ENCODE measurements at regions not wholly inside any gene's neighbourhood (a gene's known extent, or its start where the extent isn't known, plus 50 kb on each side); places are given as distances from the start of the nearest gene placed in this dataset.
"Not testable (repeated sequence)": the region's sequence is repeated elsewhere in the genome, so short reads cannot be mapped to it uniquely, and the experiment has no call there.

DNA sequence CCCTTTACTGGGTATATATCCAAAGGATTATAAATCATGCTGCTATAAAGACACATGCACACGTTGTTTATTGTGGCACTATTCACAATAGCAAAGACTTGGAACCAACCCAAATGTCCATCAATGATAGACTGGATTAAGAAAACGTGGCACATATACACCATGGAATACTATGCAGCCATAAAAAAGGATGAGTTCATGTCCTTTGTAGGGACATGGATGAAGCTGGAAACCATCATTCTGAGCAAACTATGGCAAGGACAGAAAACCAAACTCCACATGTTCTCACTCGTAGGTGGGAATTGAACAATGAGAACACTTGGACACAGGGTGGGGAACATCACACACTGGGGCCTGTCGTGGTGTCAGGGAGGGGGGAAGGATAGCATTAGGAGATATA, 59.2 kb downstream of the CXorf49B start:
- not testable (repeated sequence) for DNase-seq

DNA sequence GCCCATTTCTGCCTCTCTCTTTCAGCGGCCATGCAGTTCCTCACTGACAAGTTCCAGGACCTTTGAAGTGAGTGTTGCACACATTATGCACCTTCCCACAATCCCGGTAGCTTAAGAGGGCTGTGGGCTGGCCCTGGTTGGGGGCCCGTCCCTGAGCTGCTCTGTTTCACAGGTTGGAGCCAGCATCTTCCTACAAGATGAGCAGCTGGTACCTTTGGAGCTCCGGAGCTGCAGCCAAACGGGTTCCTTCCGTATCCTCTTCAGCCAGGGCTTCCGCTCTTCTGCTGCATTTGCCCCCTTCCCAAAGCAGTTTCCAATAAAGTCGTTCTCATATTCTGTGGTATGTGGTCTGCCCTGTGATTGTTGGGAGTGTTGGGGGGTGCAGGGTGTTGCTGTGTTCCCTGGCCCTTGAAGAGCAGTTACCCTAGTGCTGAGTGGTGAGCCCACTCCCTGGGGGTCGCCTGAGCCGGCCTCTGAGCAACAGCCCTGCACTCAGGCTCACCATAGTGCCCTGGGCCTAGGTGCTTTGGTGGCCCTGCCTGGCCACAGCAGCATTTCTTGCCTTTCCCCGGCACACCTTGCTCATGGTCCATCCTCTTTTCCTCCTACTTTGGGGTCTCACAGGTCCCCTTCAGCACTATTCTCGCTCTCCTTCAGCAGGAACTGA, 60.4 kb downstream of the CXorf49B start:
- DNase-seq, result no peak

DNA sequence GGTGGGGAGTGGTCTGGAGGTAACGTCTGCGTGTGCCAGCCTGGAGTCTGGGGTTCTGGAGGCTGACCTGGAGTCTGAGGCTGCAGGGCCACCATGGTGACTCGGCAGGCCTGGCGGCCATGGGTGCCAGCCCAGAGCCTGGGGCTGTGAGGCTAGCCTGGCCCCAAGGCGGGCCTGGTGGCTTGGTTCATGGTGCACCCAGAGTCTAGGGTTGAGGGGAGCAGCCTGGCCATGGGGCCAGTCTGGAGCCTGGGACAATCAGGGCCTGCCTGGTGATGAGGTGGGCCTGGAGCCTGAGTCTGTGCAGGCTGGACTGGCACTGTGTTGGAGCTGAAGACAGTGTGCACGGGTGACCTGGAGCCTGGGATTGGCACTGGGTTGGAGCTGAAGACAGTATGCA, 64.9 kb downstream of the CXorf49B start:
- no peak for DNase-seq

DNA sequence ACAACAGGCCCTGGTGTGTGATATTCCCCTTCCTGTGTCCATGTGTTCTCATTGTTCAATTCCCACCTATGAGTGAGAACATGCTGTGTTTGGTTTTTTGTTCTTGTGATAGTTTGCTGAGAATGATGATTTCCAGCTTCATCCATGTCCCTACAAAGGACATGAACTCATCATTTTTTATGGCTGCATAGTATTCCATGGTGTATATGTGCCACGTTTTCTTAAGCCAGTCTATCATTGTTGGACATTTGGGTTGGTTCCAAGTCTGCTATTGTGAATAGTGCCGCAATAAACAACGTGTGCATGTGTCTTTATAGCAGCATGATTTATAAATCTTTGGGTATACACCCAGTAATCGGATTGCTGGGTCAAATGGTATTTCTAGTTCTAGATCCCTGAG, 72.6 kb upstream of the NHSL2 start:
- not testable (repeated sequence) for DNase-seq

DNA sequence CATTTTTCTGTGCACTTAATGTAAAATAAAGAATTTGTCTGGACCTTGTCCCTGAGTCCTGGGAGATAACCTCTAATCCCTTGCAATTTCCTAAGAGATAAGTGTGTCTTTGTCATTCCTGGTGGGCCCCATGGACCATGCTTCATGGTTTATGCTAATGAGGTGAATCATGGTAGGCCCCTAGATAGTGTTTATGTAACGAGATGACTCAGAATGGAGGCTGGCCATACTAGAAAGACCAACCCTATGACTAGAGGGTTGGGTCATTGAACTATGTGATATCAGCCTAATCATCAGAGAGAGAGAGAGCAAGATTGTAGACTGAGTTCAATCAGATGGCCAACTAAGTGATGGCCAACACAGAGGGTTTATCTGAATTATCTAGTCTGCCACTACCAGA, 64.2 kb upstream of the NHSL2 start:
- DNase-seq, result no peak

DNA sequence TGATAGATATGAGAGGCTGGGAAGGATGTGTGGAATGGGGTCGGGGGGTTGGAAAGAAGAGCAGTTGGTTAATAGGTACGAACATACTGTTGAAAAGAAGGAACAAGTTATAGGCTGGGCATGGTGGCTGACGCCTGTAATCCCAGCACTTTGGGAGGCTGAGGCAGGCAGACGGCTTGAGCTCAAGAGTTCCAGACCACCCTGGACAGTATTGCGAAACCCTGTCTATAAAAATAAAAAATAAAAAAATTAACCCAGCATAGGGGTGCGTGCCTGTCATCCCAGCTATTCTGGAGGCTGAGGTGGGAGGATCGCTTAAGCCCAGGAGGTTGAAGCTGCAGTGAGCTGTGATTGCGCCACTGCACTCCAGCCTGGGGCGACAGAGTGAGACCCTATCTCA, 58.5 kb upstream of the NHSL2 start:
- DNase-seq, result no peak

DNA sequence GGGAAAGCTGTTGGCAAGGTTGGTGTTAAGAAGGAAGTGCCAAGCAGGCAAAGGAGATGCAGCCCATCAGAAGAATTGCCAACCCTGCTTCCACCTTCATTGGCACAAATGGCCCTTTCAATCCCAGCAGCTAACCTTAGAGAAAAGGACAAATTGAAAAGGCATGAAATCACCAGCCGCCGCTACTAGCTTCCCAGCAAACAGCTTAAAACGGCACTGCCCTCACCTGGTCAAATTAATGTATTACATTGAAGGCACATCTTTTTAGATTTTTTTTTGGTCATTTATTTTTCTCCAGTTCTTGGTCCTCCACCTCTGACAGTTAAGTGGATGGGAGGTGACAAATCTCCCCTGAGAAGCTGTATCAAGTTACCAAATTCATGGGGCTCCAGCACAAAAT, 51.0 kb upstream of the NHSL2 start:
- peak; percentile 42 for DNase-seq
